GM19239 (cell line): ENCODE measurements at regions not wholly inside any gene's neighbourhood (a gene's known extent, or its start where the extent isn't known, plus 50 kb on each side); places are given as distances from the start of the nearest gene placed in this dataset.
A peak's percentile ranks its signal among the peaks of the same experiment; 100 is the strongest.

Experiments used
- DNase-seq: peaks from one replicate; pipeline ENCODE4 v3.0.0; 2011; ENCODE audit warnings: low spot score; ENCODE audit not compliant: insufficient read length
- FAIRE-seq: peaks from 2 replicates; lab custom pipeline; 2011; peaks lifted over from hg19 to GRCh38; lab: Jason Lieb, UNC

GRCh38 chrX:76228499-76228898, 55.6 kb downstream of the PBDC1 start:
- FAIRE-seq (no peak), DNase-seq (no peak)

- FAIRE-seq (no peak), DNase-seq (no peak)
These were observed 76.0 kb downstream of the PBDC1 start for GRCh38 chrX:76248901-76249300.

- peak; percentile 16 for DNase-seq
- FAIRE-seq = peak; percentile 97
These were observed 80.6 kb downstream of the PBDC1 start for GRCh38 chrX:76253432-76253831.

- FAIRE-seq (peak; percentile 84), DNase-seq (peak; percentile 4)
These were observed 106.1 kb downstream of the PBDC1 start for GRCh38 chrX:76279007-76279406.
